Colonic mucosa (tissue), 4 donors: ENCODE measurements at regions not wholly inside any gene's neighbourhood (a gene's known extent, or its start where the extent isn't known, plus 50 kb on each side); places are given as distances from the start of the nearest gene placed in this dataset.

Source experiments
- DNase-seq: peaks from one replicate; pipeline ENCODE4 v3.0.0-alpha.2; 2020
- H3K27ac ChIP-seq: fragments of 200-600 bp; one replicate; pipeline ENCODE4 v1.8.0; 2021
- H3K27me3 ChIP-seq: fragments of 200-600 bp; one replicate; pipeline ENCODE4 v1.8.0; 2021
- H3K36me3 ChIP-seq: fragments of 200-600 bp; one replicate; pipeline ENCODE4 v1.8.0; 2021
- H3K4me1 ChIP-seq: fragments of 200-600 bp; one replicate; pipeline ENCODE4 v1.8.0; 2021; ENCODE audit warnings: mild to moderate bottlenecking
- H3K4me3 ChIP-seq: fragments of 200-600 bp; one replicate; pipeline ENCODE4 v1.8.0; 2021
- H3K9ac ChIP-seq, 2 donors: one replicate each; pipeline ENCODE4 v1.7.0; 2013; ENCODE audit warnings: control low read depth in 2 of 2, low read depth in 2 of 2, low read length in 2 of 2
- H3K9me3 ChIP-seq: fragments of 200-600 bp; one replicate; pipeline ENCODE4 v1.8.0; 2021
- CTCF ChIP-seq: fragments of 200-600 bp; IDR thresholded peaks from one replicate; pipeline ENCODE4 v1.8.0; 2022; ENCODE audit warnings: antibody characterized with exemption, mild to moderate bottlenecking
- intact Hi-C: fragments of 100-400 bp; cut with DNase I; formaldehyde crosslinking; loops from one replicate; pipeline ENCODE4 v1.14.1; 2022
- donor health status: healthy.
- donor health status: DM: no; HTN: no; CAD: no.
- donor health status: DM: no; HTN: no; CAD: no.

GRCh38 chrX:36436361-36436760, 516.8 kb downstream of the CFAP47 start:
- no peak for TF ChIP-seq CTCF
- H3K9ac ChIP-seq, result no peak overlapping the region
- no peaks in the 10 kb centered on the region for H3K27me3 ChIP-seq
- no peak for DNase-seq
- H3K36me3 ChIP-seq, result no peaks in the 10 kb centered on the region
- no peak overlapping the region for H3K27ac ChIP-seq
- H3K4me1 ChIP-seq, result no peaks in the 10 kb centered on the region
- no peak overlapping the region for H3K4me3 ChIP-seq
- intact Hi-C loops, result no loop called here
- no peaks in the 10 kb centered on the region for H3K9me3 ChIP-seq

- no peak for DNase-seq
- no peaks in the 10 kb centered on the region for H3K9me3 ChIP-seq
- H3K36me3 ChIP-seq, result no peaks in the 10 kb centered on the region
- no peaks in the 10 kb centered on the region for H3K27me3 ChIP-seq
- H3K9ac ChIP-seq, result no peak overlapping the region
- no peak overlapping the region for H3K4me3 ChIP-seq
- no peak overlapping the region for H3K27ac ChIP-seq
- H3K4me1 ChIP-seq, result no peaks in the 10 kb centered on the region
- intact Hi-C loops, result no loop called here
- no peak for TF ChIP-seq CTCF
Observed at GRCh38 chrX:36443007-36443406, 523.5 kb downstream of the CFAP47 start.

- Histone ChIP-seq H3K4me3 (no peak overlapping the region), H3K27ac (no peak overlapping the region), H3K4me1 (no peaks in the 10 kb centered on the region), H3K36me3 (no peaks in the 10 kb centered on the region), H3K9me3 (no peaks in the 10 kb centered on the region), H3K9ac (no peak overlapping the region), H3K27me3 (no peaks in the 10 kb centered on the region)
- DNase-seq, result no peak
- intact Hi-C loops, result no loop called here
- no peak for TF ChIP-seq CTCF
Observed at GRCh38 chrX:36445566-36445965, 526.0 kb downstream of the CFAP47 start.

GRCh38 chrX:36462142-36462541, 542.6 kb downstream of the CFAP47 start:
- Histone ChIP-seq H3K9me3 (no peaks in the 10 kb centered on the region), H3K4me1 (no peaks in the 10 kb centered on the region), H3K27ac (no peak overlapping the region), H3K9ac (no peak overlapping the region), H3K4me3 (no peak overlapping the region), H3K27me3 (no peaks in the 10 kb centered on the region), H3K36me3 (no peaks in the 10 kb centered on the region)
- TF ChIP-seq CTCF, result no peak
- intact Hi-C loops, result no loop called here
- DNase-seq, result no peak

GRCh38 chrX:36480441-36480990, 527.6 kb upstream of the FAM47C start:
- Histone ChIP-seq H3K27me3 (no peaks in the 10 kb centered on the region), H3K9me3 (no peaks in the 10 kb centered on the region), H3K4me1 (no peaks in the 10 kb centered on the region), H3K27ac (no peak overlapping the region), H3K9ac (no peak overlapping the region), H3K4me3 (no peak overlapping the region), H3K36me3 (no peaks in the 10 kb centered on the region)
- no peak for TF ChIP-seq CTCF
- intact Hi-C loops, result no loop called here
- DNase-seq, result no peak
